GM18508 (cell line): ENCODE measurements at regions not wholly inside any gene's neighbourhood (a gene's known extent, or its start where the extent isn't known, plus 50 kb on each side); places are given as distances from the start of the nearest gene placed in this dataset.
"Not testable (repeated sequence)": the region's sequence is repeated elsewhere in the genome, so short reads cannot be mapped to it uniquely, and the experiment has no call there.

Experiments used
- ATAC-seq: cut with Tn5 transposase; IDR thresholded peaks from one replicate; pipeline ENCODE4 v1.9.1; 2021; ENCODE audit warnings: moderate number of reproducible peaks; ENCODE audit not compliant: insufficient read depth, unreplicated experiment

GRCh38 chr6:146974351-146974750, 229.9 kb upstream of the STXBP5 start:
- no peak for ATAC-seq

- no peak for ATAC-seq
These were observed 229.1 kb upstream of the STXBP5 start for GRCh38 chr6:146975093-146975492.

- ATAC-seq: no peak
These were observed 223.3 kb upstream of the STXBP5 start for GRCh38 chr6:146980900-146981329.

- ATAC-seq: no peak
These were observed 222.2 kb upstream of the STXBP5 start for GRCh38 chr6:146981981-146982380.

- ATAC-seq: no peak
These were observed 219.8 kb upstream of the STXBP5 start for GRCh38 chr6:146984251-146984924.

- no peak for ATAC-seq
These were observed 219.1 kb upstream of the STXBP5 start for GRCh38 chr6:146985111-146985510.

- ATAC-seq: no peak
These were observed 218.3 kb upstream of the STXBP5 start for GRCh38 chr6:146985966-146986365.

- ATAC-seq: not testable (repeated sequence)
These were observed 216.3 kb upstream of the STXBP5 start for GRCh38 chr6:146987938-146988337.

- no peak for ATAC-seq
These were observed 214.4 kb upstream of the STXBP5 start for GRCh38 chr6:146989860-146990259.

- ATAC-seq: no peak
These were observed 213.9 kb upstream of the STXBP5 start for GRCh38 chr6:146990284-146990683.

GRCh38 chr6:146990821-146991798, 213.1 kb upstream of the STXBP5 start:
- no peak for ATAC-seq

GRCh38 chr6:146997062-146997461, 207.2 kb upstream of the STXBP5 start:
- ATAC-seq: no peak

GRCh38 chr6:146999766-147000165, 204.5 kb upstream of the STXBP5 start:
- ATAC-seq: no peak

GRCh38 chr6:147000545-147001488, 203.4 kb upstream of the STXBP5 start:
- ATAC-seq: no peak

GRCh38 chr6:147001621-147002020, 202.6 kb upstream of the STXBP5 start:
- no peak for ATAC-seq

- no peak for ATAC-seq
These were observed 201.0 kb upstream of the STXBP5 start for GRCh38 chr6:147003186-147003585.

- no peak for ATAC-seq
These were observed 198.7 kb upstream of the STXBP5 start for GRCh38 chr6:147005499-147005898.

GRCh38 chr6:147007441-147007840, 196.8 kb upstream of the STXBP5 start:
- no peak for ATAC-seq

- no peak for ATAC-seq
These were observed 194.9 kb upstream of the STXBP5 start for GRCh38 chr6:147009358-147009757.

GRCh38 chr6:147015674-147016073, 188.5 kb upstream of the STXBP5 start:
- no peak for ATAC-seq
